K562 (cell line): ENCODE measurements at regions not wholly inside any gene's neighbourhood (a gene's known extent, or its start where the extent isn't known, plus 50 kb on each side); places are given as distances from the start of the nearest gene placed in this dataset.

Experiments used
- ATAC-seq: fragments of 200-7000 bp; cut with Tn5 transposase; 3 replicates; pipeline ENCODE4 v1.9.1; 2020; ENCODE audit warnings: moderate library complexity
- BruUV-seq: library from RNA; stranded (reverse); fragments of 400-500 nt; replicated peaks from 2 replicates; lab custom pipeline; 2021; lab: Mats Ljungman, UMichigan
- CTCF ChIA-PET: fragments of 300-600 bp; formaldehyde crosslinking; extraction: SDS; loops from one replicate; lab custom pipeline; 2021; ENCODE audit warnings: low intra/inter-chr PET ratio; lab: Yijun Ruan, JAX
- POLR2A ChIA-PET: fragments of 300-600, 350-650 bp; sonication (Branson Sonifier 250); formaldehyde crosslinking; extraction: SDS; loops from one replicate; lab custom pipeline; 2021; ENCODE audit warnings: antibody characterized with exemption, inconsistent platforms; lab: Yijun Ruan, JAX
- DNase-seq, 4 experiments: peaks; one replicate each; pipeline versions ENCODE4 v3.0.0 to v3.0.0-alpha.2; 2011 to 2018; ENCODE audit warnings: low spot score in 3 of 4, mixed read lengths in 3 of 4; ENCODE audit errors: extremely low read depth in 1 of 4
- FAIRE-seq: peaks from 2 replicates; lab custom pipeline; 2011; peaks lifted over from hg19 to GRCh38; lab: Jason Lieb, UNC
- H2AFZ ChIP-seq: 2 replicates; pipeline ENCODE4 v1.6.0; 2011; ENCODE audit warnings: low read depth, low read length, control low read depth, inconsistent platforms
- H3K27ac ChIP-seq: fragments of 200-600 bp; 3 replicates; pipeline ENCODE4 v1.8.0; 2011; ENCODE audit warnings: low read depth, mild to moderate bottlenecking, control low read depth, inconsistent platforms, low read length, moderate library complexity, mixed read lengths; ENCODE audit errors: extremely low read depth
- H3K27me3 ChIP-seq, 2 experiments: fragments of 300-600 bp in 1 of 2; 2 replicates in 1 of 2; 3 replicates in 1 of 2; pipeline versions ENCODE4 v1.6.0 to v1.8.0; 2011; ENCODE audit warnings: inconsistent platforms in 2 of 2, low read length in 2 of 2, mild to moderate bottlenecking in 1 of 2, mixed read lengths in 1 of 2, moderate library complexity in 1 of 2; ENCODE audit not compliant: control insufficient read depth in 2 of 2, insufficient read depth in 2 of 2
- H3K36me3 ChIP-seq: fragments of 300-600 bp; 3 replicates; pipeline ENCODE4 v1.8.0; 2011; ENCODE audit warnings: mild to moderate bottlenecking, low read length, inconsistent platforms; ENCODE audit not compliant: control insufficient read depth, insufficient read depth
- H3K4me1 ChIP-seq, 2 experiments: fragments of 200-600 bp in 1 of 2; replicated peaks in 1 of 2; 2 replicates in 1 of 2; 3 replicates in 1 of 2; pipeline versions ENCODE4 v1.5.1 to v1.8.0; 2011; ENCODE audit warnings: inconsistent platforms in 2 of 2, low read length in 2 of 2, mild to moderate bottlenecking in 1 of 2, mixed read lengths in 1 of 2, moderate library complexity in 1 of 2; ENCODE audit not compliant: control insufficient read depth in 2 of 2, insufficient read depth in 2 of 2
- H3K4me2 ChIP-seq: 2 replicates; pipeline ENCODE4 v1.6.1; 2011; ENCODE audit warnings: low read length, control low read depth, inconsistent platforms, mixed read lengths; ENCODE audit not compliant: insufficient read depth
- H3K4me3 ChIP-seq: fragments of 200-600 bp; sonication (generic), shearing (Covaris generic); 2 replicates; pipeline ENCODE4 v1.5.1; 2016; ENCODE audit warnings: control low read depth, inconsistent platforms
- H3K79me2 ChIP-seq: fragments of 200-600 bp; 3 replicates; pipeline ENCODE4 v1.8.0; 2011; ENCODE audit warnings: low read length, inconsistent platforms; ENCODE audit not compliant: control insufficient read depth, insufficient read depth
- H3K9ac ChIP-seq, 2 experiments: 2 replicates each; pipeline versions ENCODE4 v1.6.0 to v1.6.1; 2011; ENCODE audit warnings: low read depth in 2 of 2, low read length in 2 of 2, control low read depth in 1 of 2, inconsistent platforms in 1 of 2, mild to moderate bottlenecking in 1 of 2, mixed read lengths in 1 of 2; ENCODE audit not compliant: insufficient read depth in 1 of 2
- H3K9me1 ChIP-seq: one replicate; pipeline ENCODE4 v1.6.0; 2011; ENCODE audit warnings: inconsistent platforms, mild to moderate bottlenecking, low read length, moderate library complexity; ENCODE audit not compliant: control insufficient read depth, insufficient read depth
- H3K9me3 ChIP-seq: replicated peaks from 2 replicates; pipeline ENCODE4 v1.5.1; 2011; ENCODE audit warnings: low read depth, low read length, inconsistent platforms; ENCODE audit not compliant: control insufficient read depth, insufficient read depth
- H4K20me1 ChIP-seq: replicated peaks from 2 replicates; pipeline ENCODE4 v1.6.1; 2011; ENCODE audit warnings: low read length, inconsistent platforms, mixed read lengths; ENCODE audit not compliant: control insufficient read depth, insufficient read depth
- CAMTA2 ChIP-seq: fragments of 250-450 bp; sonication (Bioruptor Pico); conservative IDR thresholded peaks from 2 replicates; pipeline ENCODE4 v1.5.1; 2022
- COPS2 ChIP-seq: fragments of 450-650 bp; conservative IDR thresholded peaks from 2 replicates; pipeline ENCODE4 v1.6.1; 2016; ENCODE audit warnings: mild to moderate bottlenecking, moderate library complexity
- MCM7 ChIP-seq, 2 experiments: fragments of 450-650 bp; IDR thresholded peaks; 2 replicates each; pipeline ENCODE4 v1.6.1; 2016 to 2018
- MEF2D ChIP-seq: conservative IDR thresholded peaks from 2 replicates; pipeline ENCODE4 v1.6.1; 2016; ENCODE audit warnings: low read depth, missing genetic modification characterization, missing compliant biosample characterization
- MYNN ChIP-seq, 2 experiments: sonication (generic); formaldehyde crosslinking in 1 of 2; IDR thresholded peaks; 2 replicates each; pipeline versions ENCODE4 v1.5.0 to v1.6.1; 2016 to 2020; ENCODE audit warnings: antibody characterized with exemption in 1 of 2, missing genetic modification reagents in 1 of 2
- NCOR1 ChIP-seq: fragments of 450-650 bp; IDR thresholded peaks from 2 replicates; pipeline ENCODE4 v1.6.1; 2016; ENCODE audit warnings: mild to moderate bottlenecking, moderate library complexity
- NEUROD1 ChIP-seq: fragments of 150-350 bp; IDR thresholded peaks from 2 replicates; pipeline ENCODE4 v1.6.1; 2014; ENCODE audit warnings: borderline replicate concordance, low read length, low read depth; ENCODE audit not compliant: partially characterized antibody
- NR1H2 ChIP-seq: sonication (generic); formaldehyde crosslinking; IDR thresholded peaks from 2 replicates; pipeline ENCODE4 v1.4.0; 2020; ENCODE audit warnings: mild to moderate bottlenecking, missing genetic modification reagents
- PHF21A ChIP-seq: fragments of 450-650 bp; IDR thresholded peaks from 2 replicates; pipeline ENCODE4 v1.6.1; 2017; ENCODE audit warnings: low read depth, borderline replicate concordance
- PHTF2 ChIP-seq: fragments of 250-450 bp; sonication (Bioruptor Pico); IDR thresholded peaks from 2 replicates; pipeline ENCODE4 v1.5.0; 2021; ENCODE audit warnings: mild to moderate bottlenecking
- SMARCB1 ChIP-seq: IDR thresholded peaks from 2 replicates; pipeline ENCODE4 v1.6.1; 2011; ENCODE audit warnings: improper control_type of control experiment, low read depth; ENCODE audit not compliant: insufficient read length
- TBL1XR1 ChIP-seq, 2 experiments: IDR thresholded peaks; 2 replicates each; pipeline ENCODE4 v1.6.1; 2012; ENCODE audit warnings: improper control_type of control experiment in 2 of 2, low read length in 2 of 2, mild to moderate bottlenecking in 1 of 2
- TFAM ChIP-seq: fragments of 250-450 bp; sonication (Bioruptor Pico); conservative IDR thresholded peaks from 2 replicates; pipeline ENCODE4 v1.5.0; 2021; ENCODE audit warnings: mild to moderate bottlenecking, moderate library complexity
- TSC22D4 ChIP-seq: fragments of 450-650 bp; IDR thresholded peaks from 2 replicates; pipeline ENCODE4 v1.6.1; 2016; ENCODE audit warnings: missing genetic modification characterization, missing biosample characterization, control low read depth
- YBX1 ChIP-seq: fragments of 450-650 bp; IDR thresholded peaks from 2 replicates; pipeline ENCODE4 v1.7.1; 2016; ENCODE audit warnings: mild to moderate bottlenecking
- ZNF318 ChIP-seq, 2 experiments: fragments of 450-650 bp; IDR thresholded peaks; 2 replicates each; pipeline ENCODE4 v1.6.1; 2016; ENCODE audit warnings: mild to moderate bottlenecking in 2 of 2, borderline replicate concordance in 1 of 2, low read depth in 1 of 2, moderate library complexity in 1 of 2
- ZNF778 ChIP-seq: fragments of 450-650 bp; formaldehyde crosslinking; IDR thresholded peaks from 2 replicates; pipeline ENCODE4 v1.4.0; 2020; ENCODE audit warnings: mild to moderate bottlenecking, moderate library complexity
- ZZZ3 ChIP-seq: fragments of 450-650 bp; IDR thresholded peaks from 2 replicates; pipeline ENCODE4 v1.6.1; 2016; ENCODE audit warnings: antibody characterized with exemption, mild to moderate bottlenecking, moderate library complexity
- WGBS: fragments of 100-300 bp; shearing (Covaris generic); methylation state at CpG from one replicate; pipeline ENCODE4 v1.1.6; 2016; ENCODE audit warnings: low coverage, mixed read lengths; ENCODE audit not compliant: insufficient coverage; ENCODE audit errors: missing lambda C conversion rate; 5-methylcytosine and 5-hydroxymethylcytosine counted together
- in situ Hi-C: fragments of 300-500 bp; cut with MboI; formaldehyde crosslinking; loops from 4 replicates; pipeline ENCODE4 v1.15.0; 2018; ENCODE audit warnings: inconsistent platforms, mixed read lengths
- intact Hi-C: fragments of 100-400 bp; cut with micrococcal nuclease; formaldehyde crosslinking; loops from 2 replicates; pipeline ENCODE4 v1.14.2; 2022

DNA sequence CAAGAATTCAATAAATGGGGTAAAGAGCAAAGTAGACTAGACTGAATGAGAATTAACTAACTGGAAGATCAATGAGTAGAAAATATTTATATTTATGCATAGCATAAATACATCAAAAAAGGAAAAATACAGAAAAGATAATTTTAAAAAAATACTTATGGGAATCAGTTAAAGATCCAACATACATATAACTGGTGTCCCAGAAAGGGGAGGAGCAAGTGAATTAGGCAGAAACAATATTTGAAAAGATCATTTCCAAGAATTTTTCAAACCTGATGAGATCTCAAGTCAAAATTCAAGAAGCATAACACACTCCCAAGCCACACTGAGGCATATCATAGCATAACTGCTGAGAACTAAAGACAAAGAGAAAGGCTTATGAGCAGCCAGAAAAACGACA is 62.7 kb upstream of the SHISAL1 start:
- H3K9me3 ChIP-seq, result no peaks in the 10 kb centered on the region
- no peaks in the 10 kb centered on the region for H3K27me3 ChIP-seq
- no peak for DNase-seq
- no peak overlapping the region for H2AFZ ChIP-seq
- no peak for TF ChIP-seq COPS2
- TF ChIP-seq ZNF778 (CRISPR knock-in tag), result no peak
- TF ChIP-seq MCM7 (IDR thresholded peaks at IDR 0.05), result no peak
- TF ChIP-seq ZZZ3, result no peak
- no peak for TF ChIP-seq NEUROD1
- TF ChIP-seq MYNN (IDR thresholded peaks at IDR 0.05), result no peak
- no peak for TF ChIP-seq MYNN (CRISPR knock-in tag; IDR thresholded peaks at IDR 0.05)
- TF ChIP-seq TSC22D4 (tag), result no peak
- no peak for TF ChIP-seq YBX1
- no peak for TF ChIP-seq SMARCB1
- no peak for TF ChIP-seq ZNF318 (IDR thresholded peaks at IDR 0.05; ENCODE audit: borderline replicate concordance in 1 of 2, low read depth in 1 of 2)
- no peak for TF ChIP-seq PHF21A
- TF ChIP-seq NCOR1, result no peak
- TF ChIP-seq CAMTA2, result no peak
- TF ChIP-seq TFAM, result no peak
- no peak for TF ChIP-seq TBL1XR1 (IDR thresholded peaks at IDR 0.05; ENCODE audit: low read length in 2 of 2)
- no peak for TF ChIP-seq PHTF2 (CRISPR knock-in tag)
- no peak for TF ChIP-seq MEF2D (tag)
- TF ChIP-seq NR1H2 (CRISPR knock-in tag), result no peak
- POLR2A ChIA-PET, result no interaction called here
- H3K4me2 ChIP-seq, result no peak overlapping the region
- no peak overlapping the region for H3K27ac ChIP-seq
- no peaks in the 10 kb centered on the region for H4K20me1 ChIP-seq
- no peak overlapping the region for H3K4me3 ChIP-seq
- in situ Hi-C loops (no loop called here), intact Hi-C loops (no loop called here)
- H3K79me2 ChIP-seq, result no peaks in the 10 kb centered on the region
- no peaks in the 10 kb centered on the region for H3K36me3 ChIP-seq
- BruUV-seq, result no TSS peak
- H3K4me1 ChIP-seq, result no peaks in the 10 kb centered on the region
- no peaks in the 10 kb centered on the region for H3K9me1 ChIP-seq
- WGBS, result 0% methylated on average over 1 of the region's 1 CpG
- no peak for ATAC-seq
- no peak for FAIRE-seq
- no peak overlapping the region for H3K9ac ChIP-seq
- CTCF ChIA-PET, result no interaction called here
